ENCODE measurements at regions not wholly inside any gene's neighbourhood (a gene's known extent, or its start where the extent isn't known, plus 50 kb on each side); places are given as distances from the start of the nearest gene placed in this dataset.

- FAIRE-seq = no peak
- CTCF ChIA-PET (ENCODE audit: partially characterized antibody) = no interaction called here
- WGBS, 2 experiments (ENCODE audit: extremely low coverage in 1 of 2, insufficient coverage in 1 of 2, insufficient read length in 1 of 2, insufficient replicate concordance in 2 of 2, low coverage in 1 of 2, low lambda C conversion rate in 2 of 2, missing lambda C conversion rate in 1 of 2) = 73% methylated on average over 5 of the region's 5 CpGs; no CpG with 5 or more reads in 1 of the 2 experiments
These were observed 54.2 kb downstream of the SIPA1L2 start for GRCh38 chr1:232575763-232576040.

More at GRCh38 chr1:232575763-232576040, 54.2 kb downstream of the SIPA1L2 start:
- Histone ChIP-seq H2BK12ac (ENCODE audit: low read depth, low read length) (no peak overlapping the region), H4K5ac (ENCODE audit: insufficient read length, low read depth, low read length) (no peak overlapping the region), H3K56ac (replicated peaks; ENCODE audit: insufficient read length, low read depth, low read length) (no peak overlapping the region), H3K27me3 (replicated peaks in 1 of 4; ENCODE audit: control insufficient read depth in 3 of 4, extremely low read depth in 1 of 4, insufficient read depth in 3 of 4, low read length in 3 of 4) (no peaks in the 10 kb centered on the region), H3K23me2 (ENCODE audit: low read depth, low read length) (no peaks in the 10 kb centered on the region), H2AK5ac (ENCODE audit: low read depth, low read length) (no peak overlapping the region), H2BK5ac (ENCODE audit: low read depth, low read length) (no peak overlapping the region), H2BK20ac (ENCODE audit: low read length) (no peak overlapping the region), H3K4me3 (ENCODE audit: extremely low read depth in 1 of 4, insufficient read depth in 2 of 4, low read depth in 3 of 4, low read length in 4 of 4) (no peak overlapping the region), H3K9me3 (ENCODE audit: insufficient read depth in 2 of 2, low read depth in 1 of 2, low read length in 1 of 2) (no peaks in the 10 kb centered on the region), H3K79me2 (ENCODE audit: control insufficient read depth in 1 of 2, insufficient read depth in 2 of 2, low read length in 2 of 2) (no peaks in the 10 kb centered on the region), H2AFZ (ENCODE audit: low read length) (no peak overlapping the region), H3K9ac (replicated peaks in 1 of 4; ENCODE audit: extremely low read depth in 1 of 4, low read depth in 3 of 4, low read length in 3 of 4) (no peak overlapping the region), H4K20me1 (replicated peaks in 1 of 2; ENCODE audit: control insufficient read depth in 1 of 2, insufficient read depth in 2 of 2, low read length in 2 of 2) (no peaks in the 10 kb centered on the region), H3K23ac (ENCODE audit: insufficient read length) (no peak overlapping the region), H3K4ac (replicated peaks; ENCODE audit: insufficient read length, low read depth, low read length) (no peak overlapping the region), H3K4me2 (ENCODE audit: insufficient read depth in 1 of 2, low read depth in 2 of 2, low read length in 2 of 2) (no peak overlapping the region), H4K91ac (replicated peaks; ENCODE audit: insufficient read length, low read length) (no peak overlapping the region), H3K27ac (ENCODE audit: low read depth, low read length) (no peak overlapping the region), H3K18ac (ENCODE audit: extremely low read depth, low read length) (no peak overlapping the region), H4K8ac (ENCODE audit: extremely low read depth, insufficient read depth, low read length) (no peak overlapping the region), H3K14ac (ENCODE audit: insufficient read length) (no peak overlapping the region), H3K4me1 (replicated peaks in 1 of 4; ENCODE audit: control insufficient read depth in 3 of 4, insufficient read depth in 4 of 4, low read length in 3 of 4) (peaks cover 2 to 14% (median 5%) of the 10 kb centered on the region in 4 experiments; a peak in 6 of 7 replicates), H2BK120ac (replicated peaks; ENCODE audit: low read depth, low read length) (no peak overlapping the region), H2BK15ac (ENCODE audit: low read length) (no peak overlapping the region), H3K79me1 (ENCODE audit: low read depth, low read length) (no peaks in the 10 kb centered on the region), H3K36me3 (ENCODE audit: control insufficient read depth in 2 of 4, insufficient read depth in 4 of 4, low read length in 3 of 4) (no peaks in the 10 kb centered on the region)
- DNase-seq (ENCODE audit: low read depth in 1 of 2, low spot score in 2 of 2) = no peak
- TF ChIP-seq BCL11A (IDR thresholded peaks at IDR 0.05; ENCODE audit: low read depth in 2 of 2, low read length in 2 of 2) (no peak), POLR2AphosphoS5 (IDR thresholded peaks at IDR 0.05; ENCODE audit: low read depth, low read length) (no peak), TEAD4 (IDR thresholded peaks at IDR 0.05; ENCODE audit: low read depth, low read length) (no peak), EP300 (IDR thresholded peaks at IDR 0.05; ENCODE audit: borderline replicate concordance in 1 of 2, low read depth in 2 of 2, low read length in 2 of 2) (no peak), GTF2F1 (IDR thresholded peaks at IDR 0.05; ENCODE audit: borderline replicate concordance, low read depth, low read length) (no peak), SP1 (IDR thresholded peaks at IDR 0.05; ENCODE audit: low read depth, low read length) (no peak), JUND (IDR thresholded peaks at IDR 0.05; ENCODE audit: low read length) (no peak), RNF2 (IDR thresholded peaks at IDR 0.05; ENCODE audit: borderline replicate concordance, low read depth, low read length, missing control alignments, poor library complexity, severe bottlenecking) (no peak), SRF (IDR thresholded peaks at IDR 0.05; ENCODE audit: low read depth, low read length) (no peak), NRF1 (IDR thresholded peaks at IDR 0.05; ENCODE audit: low read depth, low read length) (no peak), CHD1 (IDR thresholded peaks at IDR 0.05; ENCODE audit: low read depth, low read length) (no peak), POLR2A (IDR thresholded peaks at IDR 0.05; ENCODE audit: control extremely low read depth in 1 of 2, low read depth in 2 of 2, low read length in 2 of 2) (no peak), BRCA1 (IDR thresholded peaks at IDR 0.05; ENCODE audit: low read depth, low read length) (no peak), HDAC2 (IDR thresholded peaks at IDR 0.05; ENCODE audit: borderline replicate concordance in 1 of 2, low read depth in 2 of 2, low read length in 2 of 2) (no peak)
- POLR2A ChIA-PET (ENCODE audit: partially characterized antibody) = no interaction called here

All from H1 (cell line).